Activated T-cell treated with anti-CD3 and anti-CD28 coated beads, Interleukin-2, amount 50 U/mL, for 1 hour (primary cell): ENCODE measurements at regions not wholly inside any gene's neighbourhood (a gene's known extent, or its start where the extent isn't known, plus 50 kb on each side); places are given as distances from the start of the nearest gene placed in this dataset.

ENCODE experiments used
- DNase-seq: peaks from one replicate; pipeline ENCODE4 v3.0.0-alpha.2; 2020

- DNase-seq = no peak
Observed at GRCh38 chr2:160925956-160926355, 234.3 kb upstream of the TANK start.

- DNase-seq = no peak
Observed at GRCh38 chr2:160927324-160927723, 232.9 kb upstream of the TANK start.

GRCh38 chr2:160928854-160929301 is 231.3 kb upstream of the TANK start:
- no peak for DNase-seq

- DNase-seq = no peak
Observed at GRCh38 chr2:160931531-160931930, 228.7 kb upstream of the TANK start.

- DNase-seq = no peak
Observed at GRCh38 chr2:160932960-160933359, 227.3 kb upstream of the TANK start.

- no peak for DNase-seq
Observed at GRCh38 chr2:160934263-160934662, 226.0 kb upstream of the TANK start.

- no peak for DNase-seq
Observed at GRCh38 chr2:160934991-160935390, 225.2 kb upstream of the TANK start.

GRCh38 chr2:160936044-160936806 is 224.0 kb upstream of the TANK start:
- DNase-seq = no peak

GRCh38 chr2:160940271-160940670 is 220.0 kb upstream of the TANK start:
- no peak for DNase-seq

- no peak for DNase-seq
Observed at GRCh38 chr2:160940699-160941098, 219.5 kb upstream of the TANK start.

GRCh38 chr2:160941290-160941846 is 218.9 kb upstream of the TANK start:
- DNase-seq = no peak

GRCh38 chr2:160942476-160943142 is 217.6 kb upstream of the TANK start:
- DNase-seq = no peak

GRCh38 chr2:160943414-160943813 is 216.8 kb upstream of the TANK start:
- DNase-seq = no peak

GRCh38 chr2:160952464-160953254 is 207.6 kb upstream of the TANK start:
- no peak for DNase-seq

GRCh38 chr2:160955578-160955977 is 204.7 kb upstream of the TANK start:
- no peak for DNase-seq

- DNase-seq = no peak
Observed at GRCh38 chr2:160956243-160956802, 203.9 kb upstream of the TANK start.

- no peak for DNase-seq
Observed at GRCh38 chr2:160963957-160964356, 196.3 kb upstream of the TANK start.

GRCh38 chr2:160967523-160967922 is 192.7 kb upstream of the TANK start:
- no peak for DNase-seq

- DNase-seq = no peak
Observed at GRCh38 chr2:160968183-160968582, 192.0 kb upstream of the TANK start.

GRCh38 chr2:160970052-160970965 is 189.9 kb upstream of the TANK start:
- DNase-seq = no peak

GRCh38 chr2:160973991-160974390 is 186.2 kb upstream of the TANK start:
- no peak for DNase-seq

GRCh38 chr2:160974803-160975202 is 185.4 kb upstream of the TANK start:
- DNase-seq = no peak
